K562 (cell line): ENCODE measurements at regions not wholly inside any gene's neighbourhood (a gene's known extent, or its start where the extent isn't known, plus 50 kb on each side); places are given as distances from the start of the nearest gene placed in this dataset.

Experiments used
- CEBPB ChIP-seq: fragments of 450-650 bp; IDR thresholded peaks from 2 replicates; pipeline ENCODE4 v1.6.1; 2016; ENCODE audit warnings: missing genetic modification characterization, missing compliant biosample characterization
- EZH2 ChIP-seq: IDR thresholded peaks from 2 replicates; pipeline ENCODE4 v1.6.1; 2012; ENCODE audit warnings: low read depth, mild to moderate bottlenecking, inconsistent platforms, low read length, borderline replicate concordance
- MAX ChIP-seq: sonication (generic); formaldehyde crosslinking; IDR thresholded peaks from 2 replicates; pipeline ENCODE4 v1.9.0; 2022; ENCODE audit warnings: mild to moderate bottlenecking, missing genetic modification reagents
- RAD21 ChIP-seq, 2 experiments: fragments of 250-450 bp in 1 of 2; fragments of 450-650 bp in 1 of 2; sonication (Bioruptor Pico) in 1 of 2; formaldehyde crosslinking in 1 of 2; IDR thresholded peaks in 1 of 2; conservative IDR thresholded peaks in 1 of 2; 2 replicates each; pipeline versions ENCODE4 v1.4.0 to v1.8.0; 2020 to 2022; ENCODE audit warnings: mild to moderate bottlenecking in 2 of 2, moderate library complexity in 1 of 2
- ZNF184 ChIP-seq: sonication (generic); formaldehyde crosslinking; IDR thresholded peaks from 2 replicates; pipeline ENCODE4 v1.5.0; 2020; ENCODE audit warnings: missing genetic modification reagents

- no peak for TF ChIP-seq MAX (CRISPR knock-in tag)
- no peak for TF ChIP-seq CEBPB (tag)
- no peak for TF ChIP-seq RAD21 (CRISPR knock-in tag; conservative IDR thresholded peaks at IDR 0.05 in 1 of 2, IDR thresholded peaks at IDR 0.05 in 1 of 2)
- no peak for TF ChIP-seq EZH2
- TF ChIP-seq ZNF184, result no peak
Observed at GRCh38 chr19:28051047-28051446, 1161.9 kb downstream of the UQCRFS1 start.
